Activated CD4-positive, alpha-beta T cell treated with anti-CD3 and anti-CD28 coated beads, Interleukin-10, Interleukin-2, amounts not matched to agents 100 ng/mL and 50 ng/mL, durations not matched to agents 16 hours and 8 hours (primary cell): ENCODE measurements at regions not wholly inside any gene's neighbourhood (a gene's known extent, or its start where the extent isn't known, plus 50 kb on each side); places are given as distances from the start of the nearest gene placed in this dataset.

Experiments used
- DNase-seq: peaks from one replicate; pipeline ENCODE4 v3.0.0-alpha.2; 2020

GRCh38 chr16:62565706-62566105, 529.5 kb upstream of the CDH8 start:
- no peak for DNase-seq

- no peak for DNase-seq
Measured at GRCh38 chr16:62564291-62564690, 528.1 kb upstream of the CDH8 start.

GRCh38 chr16:62562121-62562520, 525.9 kb upstream of the CDH8 start:
- no peak for DNase-seq

GRCh38 chr16:62549875-62550274, 513.6 kb upstream of the CDH8 start:
- DNase-seq, result no peak

GRCh38 chr16:62548095-62548494, 511.9 kb upstream of the CDH8 start:
- DNase-seq, result no peak

- no peak for DNase-seq
Measured at GRCh38 chr16:62546701-62547100, 510.5 kb upstream of the CDH8 start.

GRCh38 chr16:62545039-62545438, 508.8 kb upstream of the CDH8 start:
- DNase-seq, result no peak

GRCh38 chr16:62543516-62543915, 507.3 kb upstream of the CDH8 start:
- no peak for DNase-seq

- no peak for DNase-seq
Measured at GRCh38 chr16:62539657-62540056, 503.4 kb upstream of the CDH8 start.

- no peak for DNase-seq
Measured at GRCh38 chr16:62530426-62530825, 494.2 kb upstream of the CDH8 start.

- DNase-seq, result no peak
Measured at GRCh38 chr16:62516001-62516400, 479.8 kb upstream of the CDH8 start.

- DNase-seq, result no peak
Measured at GRCh38 chr16:62503073-62503472, 466.8 kb upstream of the CDH8 start.

- DNase-seq, result no peak
Measured at GRCh38 chr16:62478903-62479458, 442.7 kb upstream of the CDH8 start.

GRCh38 chr16:62477796-62478195, 441.6 kb upstream of the CDH8 start:
- no peak for DNase-seq

GRCh38 chr16:62475573-62475972, 439.3 kb upstream of the CDH8 start:
- no peak for DNase-seq

GRCh38 chr16:62462971-62463370, 426.7 kb upstream of the CDH8 start:
- no peak for DNase-seq

- DNase-seq, result no peak
Measured at GRCh38 chr16:62450291-62450690, 414.1 kb upstream of the CDH8 start.

- no peak for DNase-seq
Measured at GRCh38 chr16:62445909-62446308, 409.7 kb upstream of the CDH8 start.

- no peak for DNase-seq
Measured at GRCh38 chr16:62424206-62424605, 388.0 kb upstream of the CDH8 start.

GRCh38 chr16:62408760-62409159, 372.5 kb upstream of the CDH8 start:
- no peak for DNase-seq

- no peak for DNase-seq
Measured at GRCh38 chr16:62406387-62406786, 370.1 kb upstream of the CDH8 start.

- DNase-seq, result no peak
Measured at GRCh38 chr16:62404842-62405611, 368.8 kb upstream of the CDH8 start.

GRCh38 chr16:62392698-62393097, 356.5 kb upstream of the CDH8 start:
- DNase-seq, result no peak

GRCh38 chr16:62391940-62392339, 355.7 kb upstream of the CDH8 start:
- no peak for DNase-seq

GRCh38 chr16:62391134-62391533, 354.9 kb upstream of the CDH8 start:
- DNase-seq, result no peak
